ENCODE measurements at regions not wholly inside any gene's neighbourhood (a gene's known extent, or its start where the extent isn't known, plus 50 kb on each side); places are given as distances from the start of the nearest gene placed in this dataset.

DNA sequence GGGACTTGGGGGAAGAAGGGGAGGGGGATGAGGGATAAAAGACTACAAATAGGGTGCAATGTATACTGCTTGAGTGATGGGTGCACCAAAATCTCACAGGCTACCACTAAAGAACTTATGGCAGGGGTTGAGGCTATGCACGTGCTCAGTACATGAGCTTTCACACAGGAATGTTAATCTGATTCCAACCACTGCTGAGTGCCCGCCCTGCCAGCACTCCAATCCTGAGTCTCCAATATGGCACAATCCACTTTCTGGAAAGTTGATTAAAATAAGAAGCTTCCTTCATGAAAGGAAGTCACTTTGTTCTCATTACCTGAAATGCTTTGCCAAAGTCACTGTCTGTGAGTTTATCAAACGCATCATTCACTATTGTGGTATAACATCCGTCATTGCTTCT, 463.0 kb downstream of the IRS2 start:
- TF ChIP-seq, protein P1, sequence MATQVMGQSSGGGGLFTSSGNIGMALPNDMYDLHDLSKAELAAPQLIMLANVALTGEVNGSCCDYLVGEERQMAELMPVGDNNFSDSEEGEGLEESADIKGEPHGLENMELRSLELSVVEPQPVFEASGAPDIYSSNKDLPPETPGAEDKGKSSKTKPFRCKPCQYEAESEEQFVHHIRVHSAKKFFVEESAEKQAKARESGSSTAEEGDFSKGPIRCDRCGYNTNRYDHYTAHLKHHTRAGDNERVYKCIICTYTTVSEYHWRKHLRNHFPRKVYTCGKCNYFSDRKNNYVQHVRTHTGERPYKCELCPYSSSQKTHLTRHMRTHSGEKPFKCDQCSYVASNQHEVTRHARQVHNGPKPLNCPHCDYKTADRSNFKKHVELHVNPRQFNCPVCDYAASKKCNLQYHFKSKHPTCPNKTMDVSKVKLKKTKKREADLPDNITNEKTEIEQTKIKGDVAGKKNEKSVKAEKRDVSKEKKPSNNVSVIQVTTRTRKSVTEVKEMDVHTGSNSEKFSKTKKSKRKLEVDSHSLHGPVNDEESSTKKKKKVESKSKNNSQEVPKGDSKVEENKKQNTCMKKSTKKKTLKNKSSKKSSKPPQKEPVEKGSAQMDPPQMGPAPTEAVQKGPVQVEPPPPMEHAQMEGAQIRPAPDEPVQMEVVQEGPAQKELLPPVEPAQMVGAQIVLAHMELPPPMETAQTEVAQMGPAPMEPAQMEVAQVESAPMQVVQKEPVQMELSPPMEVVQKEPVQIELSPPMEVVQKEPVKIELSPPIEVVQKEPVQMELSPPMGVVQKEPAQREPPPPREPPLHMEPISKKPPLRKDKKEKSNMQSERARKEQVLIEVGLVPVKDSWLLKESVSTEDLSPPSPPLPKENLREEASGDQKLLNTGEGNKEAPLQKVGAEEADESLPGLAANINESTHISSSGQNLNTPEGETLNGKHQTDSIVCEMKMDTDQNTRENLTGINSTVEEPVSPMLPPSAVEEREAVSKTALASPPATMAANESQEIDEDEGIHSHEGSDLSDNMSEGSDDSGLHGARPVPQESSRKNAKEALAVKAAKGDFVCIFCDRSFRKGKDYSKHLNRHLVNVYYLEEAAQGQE (IDR thresholded peaks at IDR 0.05; ENCODE audit: insufficient read depth in 1 of 2, low read depth in 2 of 2, low read length in 2 of 2): no peak
- TF ChIP-seq POLR2AphosphoS5 (IDR thresholded peaks at IDR 0.05; ENCODE audit: low read depth, low read length): no peak
- no peak for TF ChIP-seq FOXP2 (optimal IDR thresholded peaks at IDR 0.05; ENCODE audit: borderline replicate concordance, extremely low read depth, extremely low read length, insufficient read depth)
- no peak for TF ChIP-seq SIN3A (IDR thresholded peaks at IDR 0.05; ENCODE audit: borderline replicate concordance, insufficient read depth, low read length)
- no peak for TF ChIP-seq TAF1 (IDR thresholded peaks at IDR 0.05; ENCODE audit: borderline replicate concordance, insufficient read depth, low read length)

DNA sequence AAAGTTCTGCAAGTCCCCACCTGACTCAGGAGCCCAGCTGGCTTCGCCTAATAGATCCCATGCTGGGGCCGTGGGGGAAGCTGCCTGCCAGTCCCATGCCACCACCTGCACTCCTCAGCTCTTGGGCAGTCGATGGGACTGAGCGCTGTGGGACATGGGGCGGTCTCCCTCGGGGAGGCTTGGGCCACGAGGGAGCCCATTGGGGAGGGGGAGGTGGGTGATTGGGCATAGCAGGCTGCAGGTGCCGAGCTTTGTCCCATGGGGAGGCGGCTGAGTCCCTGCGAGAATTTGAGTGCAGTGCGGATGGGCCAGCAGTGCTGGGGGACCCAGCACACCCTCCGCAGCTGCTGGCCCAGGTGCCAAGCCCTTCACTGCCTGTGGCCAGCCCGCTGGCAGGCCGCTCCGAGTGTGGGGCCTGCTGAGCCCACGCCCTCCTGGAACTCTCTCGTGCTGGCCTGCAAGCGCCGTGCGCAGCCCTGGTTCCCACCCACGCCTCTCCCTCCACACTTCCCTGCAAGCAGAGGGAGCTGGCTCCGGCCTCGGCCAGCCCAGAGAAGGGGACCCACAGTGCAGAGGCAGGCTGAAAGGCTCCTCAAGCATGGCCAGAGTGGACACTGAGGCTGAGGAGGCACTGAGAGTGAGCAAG, 467.3 kb downstream of the IRS2 start:
- no peak for TF ChIP-seq SIN3A (IDR thresholded peaks at IDR 0.05; ENCODE audit: borderline replicate concordance, insufficient read depth, low read length)
- TF ChIP-seq TAF1 (IDR thresholded peaks at IDR 0.05; ENCODE audit: borderline replicate concordance, insufficient read depth, low read length): no peak
- TF ChIP-seq, protein P1 (IDR thresholded peaks at IDR 0.05; ENCODE audit: insufficient read depth in 1 of 2, low read depth in 2 of 2, low read length in 2 of 2): no peak
- TF ChIP-seq POLR2AphosphoS5 (IDR thresholded peaks at IDR 0.05; ENCODE audit: low read depth, low read length): no peak
- TF ChIP-seq FOXP2 (optimal IDR thresholded peaks at IDR 0.05; ENCODE audit: borderline replicate concordance, extremely low read depth, extremely low read length, insufficient read depth): no peak

DNA sequence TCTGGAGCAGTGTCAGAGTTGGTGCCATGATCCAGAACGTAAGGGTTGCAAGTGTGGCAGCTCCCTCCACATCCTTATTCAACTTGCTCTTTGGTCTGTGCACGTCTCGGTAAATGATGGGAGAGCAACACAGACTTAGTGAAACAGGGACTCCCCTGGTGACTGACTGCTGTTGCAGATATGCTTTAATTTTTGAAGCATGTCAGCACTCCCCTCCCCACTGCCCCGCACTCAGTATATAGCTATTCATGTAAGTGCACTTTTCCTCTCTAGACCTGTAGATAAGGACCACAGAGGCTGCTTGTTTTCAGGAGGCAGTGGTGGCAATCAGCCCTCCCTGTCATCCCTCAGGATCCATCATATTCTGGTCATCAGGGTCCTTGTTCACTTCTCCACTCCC, 470.9 kb downstream of the IRS2 start:
- TF ChIP-seq POLR2AphosphoS5 (IDR thresholded peaks at IDR 0.05; ENCODE audit: low read depth, low read length): no peak
- TF ChIP-seq, protein P1 (IDR thresholded peaks at IDR 0.05; ENCODE audit: insufficient read depth in 1 of 2, low read depth in 2 of 2, low read length in 2 of 2): no peak
- TF ChIP-seq FOXP2 (optimal IDR thresholded peaks at IDR 0.05; ENCODE audit: borderline replicate concordance, extremely low read depth, extremely low read length, insufficient read depth): no peak
- no peak for TF ChIP-seq SIN3A (IDR thresholded peaks at IDR 0.05; ENCODE audit: borderline replicate concordance, insufficient read depth, low read length)
- TF ChIP-seq TAF1 (IDR thresholded peaks at IDR 0.05; ENCODE audit: borderline replicate concordance, insufficient read depth, low read length): no peak

DNA sequence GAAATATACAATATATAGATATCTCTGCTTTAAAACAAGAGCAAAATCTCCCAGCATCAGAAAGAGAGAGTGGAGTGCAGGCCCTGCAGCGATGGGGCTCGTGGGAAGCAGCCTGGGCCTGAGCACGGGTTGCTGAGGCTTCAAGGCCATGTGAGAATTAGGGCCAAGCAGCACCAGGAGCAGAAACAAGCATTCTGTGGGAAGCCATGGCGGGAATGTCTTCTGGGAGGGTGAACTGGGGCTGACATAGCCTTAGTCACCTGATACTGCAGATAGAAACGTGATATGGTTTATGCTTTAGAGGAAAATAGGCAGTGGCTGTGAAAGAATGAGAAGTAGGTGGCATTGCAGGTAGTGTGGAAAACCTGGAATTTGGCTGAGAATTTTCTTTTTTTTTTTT, 472.3 kb downstream of the IRS2 start:
- no peak for TF ChIP-seq TAF1 (IDR thresholded peaks at IDR 0.05; ENCODE audit: borderline replicate concordance, insufficient read depth, low read length)
- TF ChIP-seq, protein P1 (IDR thresholded peaks at IDR 0.05; ENCODE audit: insufficient read depth in 1 of 2, low read depth in 2 of 2, low read length in 2 of 2): no peak
- TF ChIP-seq POLR2AphosphoS5 (IDR thresholded peaks at IDR 0.05; ENCODE audit: low read depth, low read length): no peak
- no peak for TF ChIP-seq FOXP2 (optimal IDR thresholded peaks at IDR 0.05; ENCODE audit: borderline replicate concordance, extremely low read depth, extremely low read length, insufficient read depth)
- TF ChIP-seq SIN3A (IDR thresholded peaks at IDR 0.05; ENCODE audit: borderline replicate concordance, insufficient read depth, low read length): no peak
